ENCODE measurements at regions not wholly inside any gene's neighbourhood (a gene's known extent, or its start where the extent isn't known, plus 50 kb on each side); places are given as distances from the start of the nearest gene placed in this dataset.

GRCh38 chr18:11261486-11261885 is 112.1 kb upstream of the PIEZO2 start:
- TF ChIP-seq CTCF (conservative IDR thresholded peaks at IDR 0.05): no peak
- TF ChIP-seq ZFX (IDR thresholded peaks at IDR 0.05): no peak
